SK-N-SH (cell line): ENCODE measurements at regions not wholly inside any gene's neighbourhood (a gene's known extent, or its start where the extent isn't known, plus 50 kb on each side); places are given as distances from the start of the nearest gene placed in this dataset.
A peak's percentile ranks its signal among the peaks of the same experiment; 100 is the strongest.

Source experiments
- CTCF ChIA-PET: fragments of 300-600, 350-600 bp; formaldehyde crosslinking; extraction: SDS; loops from one replicate; lab custom pipeline; 2021; lab: Yijun Ruan, JAX
- POLR2A ChIA-PET: fragments of 350-600 bp; sonication (Branson Sonifier 250); formaldehyde crosslinking; extraction: SDS; loops from one replicate; lab custom pipeline; 2020; ENCODE audit warnings: antibody characterized with exemption, inconsistent platforms; lab: Yijun Ruan, JAX
- DNase-seq: peaks from one replicate; pipeline ENCODE4 v3.0.0; 2012
- H2AFZ ChIP-seq: fragments of 200-600 bp; sonication (generic); 2 replicates; pipeline ENCODE4 v1.8.1; 2016; ENCODE audit warnings: antibody characterized with exemption, mild to moderate bottlenecking, low read depth
- H3F3A ChIP-seq: fragments of 200-600 bp; sonication (generic); replicated peaks from 2 replicates; pipeline ENCODE3; 2016; ENCODE audit warnings: antibody characterized with exemption, mild to moderate bottlenecking; ENCODE audit not compliant: insufficient read depth
- H3K27ac ChIP-seq, 2 experiments: fragments of 200-500 bp in 1 of 2; fragments of 200-600 bp in 1 of 2; sonication (Bioruptor generic) in 1 of 2; sonication (generic), shearing (Covaris generic) in 1 of 2; 2 replicates each; pipeline versions ENCODE4 v1.5.1 to v1.6.1; 2014 to 2016; ENCODE audit warnings: low read depth in 2 of 2, inconsistent platforms in 1 of 2, low read length in 1 of 2, mild to moderate bottlenecking in 1 of 2, mixed read lengths in 1 of 2
- H3K27me3 ChIP-seq: fragments of 200-600 bp; sonication (generic), shearing (Covaris generic); 2 replicates; pipeline ENCODE4 v1.6.1; 2016; ENCODE audit warnings: mixed run types; ENCODE audit not compliant: insufficient read depth
- H3K36me3 ChIP-seq, 2 experiments: fragments of 200-500 bp in 1 of 2; fragments of 200-600 bp in 1 of 2; sonication (Bioruptor generic) in 1 of 2; sonication (generic) in 1 of 2; replicated peaks in 1 of 2; 2 replicates each; pipeline versions ENCODE3 to v1.5.1; 2014 to 2016; ENCODE audit warnings: low read length in 1 of 2, mild to moderate bottlenecking in 1 of 2; ENCODE audit not compliant: insufficient read depth in 2 of 2, control insufficient read depth in 1 of 2
- H3K4me1 ChIP-seq, 2 experiments: fragments of 200-500 bp in 1 of 2; fragments of 200-600 bp in 1 of 2; sonication (Bioruptor generic) in 1 of 2; sonication (generic), shearing (Covaris generic) in 1 of 2; 2 replicates each; pipeline versions ENCODE4 v1.5.1 to v1.6.1; 2014 to 2016; ENCODE audit warnings: low read depth in 1 of 2, low read length in 1 of 2, mixed run types in 1 of 2; ENCODE audit not compliant: insufficient read depth in 2 of 2, control insufficient read depth in 1 of 2
- H3K4me2 ChIP-seq: fragments of 200-600 bp; sonication (generic), shearing (Covaris generic); 2 replicates; pipeline ENCODE4 v1.6.1; 2017; ENCODE audit warnings: mixed run types
- H3K4me3 ChIP-seq, 2 experiments: fragments of 200-500 bp in 1 of 2; fragments of 200-600 bp in 1 of 2; sonication (Bioruptor generic) in 1 of 2; sonication (generic), shearing (Covaris generic) in 1 of 2; 2 replicates each; pipeline versions ENCODE4 v1.5.1 to v1.8.1; 2014 to 2016; ENCODE audit warnings: low read depth in 2 of 2, inconsistent platforms in 1 of 2, low read length in 1 of 2, mild to moderate bottlenecking in 1 of 2, mixed read lengths in 1 of 2, moderate library complexity in 1 of 2
- H3K79me2 ChIP-seq: fragments of 200-600 bp; sonication (generic); 2 replicates; pipeline ENCODE4 v1.8.1; 2017; ENCODE audit warnings: mild to moderate bottlenecking; ENCODE audit not compliant: insufficient read depth
- H3K9ac ChIP-seq: fragments of 200-600 bp; sonication (generic); 2 replicates; pipeline ENCODE4 v1.6.1; 2017; ENCODE audit warnings: mixed run types
- H3K9me2 ChIP-seq: fragments of 200-600 bp; sonication (generic); 2 replicates; pipeline ENCODE4 v1.6.1; 2017; ENCODE audit warnings: mixed run types
- H3K9me3 ChIP-seq: fragments of 200-600 bp; sonication (generic); 2 replicates; pipeline ENCODE4 v1.6.1; 2017; ENCODE audit warnings: mixed run types, mild to moderate bottlenecking, moderate library complexity
- H4K20me1 ChIP-seq: fragments of 200-600 bp; sonication (generic); 2 replicates; pipeline ENCODE4 v1.6.1; 2017; ENCODE audit warnings: mild to moderate bottlenecking, mixed run types; ENCODE audit not compliant: insufficient read depth
- CHD2 ChIP-seq: fragments of 150-350 bp; IDR thresholded peaks from 2 replicates; pipeline ENCODE4 v1.6.1; 2018; ENCODE audit warnings: low read length; ENCODE audit not compliant: partially characterized antibody
- EZH2phosphoT487 ChIP-seq: fragments of 200-600 bp; sonication (generic); IDR thresholded peaks from 2 replicates; pipeline ENCODE4 v1.6.1; 2017; ENCODE audit warnings: low read depth, mixed run types, mild to moderate bottlenecking, antibody characterized with exemption, moderate library complexity, borderline replicate concordance
- FOSL2 ChIP-seq: IDR thresholded peaks from 2 replicates; pipeline ENCODE4 v1.4.0; 2012; ENCODE audit warnings: low read depth, mild to moderate bottlenecking, moderate library complexity, borderline replicate concordance
- FOXJ3 ChIP-seq: sonication (generic); formaldehyde crosslinking; IDR thresholded peaks from 2 replicates; pipeline ENCODE4 v1.5.1; 2020; ENCODE audit warnings: mild to moderate bottlenecking, missing genetic modification reagents
- JUND ChIP-seq: IDR thresholded peaks from 2 replicates; pipeline ENCODE4 v1.4.0; 2012
- MXI1 ChIP-seq: IDR thresholded peaks from 2 replicates; pipeline ENCODE4 v1.6.1; 2012; ENCODE audit warnings: mild to moderate bottlenecking, low read depth, low read length, improper control_type of control experiment
- NRF1 ChIP-seq: IDR thresholded peaks from 2 replicates; pipeline ENCODE4 v1.6.1; 2012; ENCODE audit warnings: low read depth, mild to moderate bottlenecking, low read length
- POLR2AphosphoS5 ChIP-seq: IDR thresholded peaks from 2 replicates; pipeline ENCODE4 v1.6.1; 2012; ENCODE audit warnings: low read depth, low read length
- RAD21 ChIP-seq: IDR thresholded peaks from 2 replicates; pipeline ENCODE4 v1.6.1; 2012; ENCODE audit warnings: mild to moderate bottlenecking, low read length
- SMC3 ChIP-seq: IDR thresholded peaks from 2 replicates; pipeline ENCODE4 v1.6.1; 2012; ENCODE audit warnings: low read depth, low read length, improper control_type of control experiment
- TAF1 ChIP-seq: IDR thresholded peaks from 2 replicates; pipeline ENCODE4 v1.6.1; 2012; ENCODE audit warnings: low read depth, mild to moderate bottlenecking, low read length, moderate library complexity, borderline replicate concordance
- TCF12 ChIP-seq: IDR thresholded peaks from 2 replicates; pipeline ENCODE4 v1.4.0; 2012
- TEAD4 ChIP-seq: IDR thresholded peaks from 2 replicates; pipeline ENCODE4 v1.4.0; 2012; ENCODE audit warnings: mild to moderate bottlenecking, borderline replicate concordance; ENCODE audit not compliant: insufficient read depth
- WGBS: methylation state at CpG from one replicate; pipeline ENCODE4 v1.1.6; 2017; ENCODE audit warnings: low lambda C conversion rate; 5-methylcytosine and 5-hydroxymethylcytosine counted together
- TF ChIP-seq, protein P1 (sequence below): fragments of 150-350 bp; IDR thresholded peaks from 2 replicates; pipeline ENCODE4 v1.6.1; 2016; ENCODE audit warnings: mild to moderate bottlenecking, low read depth, low read length
- TF ChIP-seq, protein P2 (sequence below): fragments of 200-600 bp; sonication (generic); IDR thresholded peaks from 2 replicates; pipeline ENCODE4 v1.6.1; 2017; ENCODE audit warnings: antibody characterized with exemption, mild to moderate bottlenecking, moderate library complexity

DNA sequence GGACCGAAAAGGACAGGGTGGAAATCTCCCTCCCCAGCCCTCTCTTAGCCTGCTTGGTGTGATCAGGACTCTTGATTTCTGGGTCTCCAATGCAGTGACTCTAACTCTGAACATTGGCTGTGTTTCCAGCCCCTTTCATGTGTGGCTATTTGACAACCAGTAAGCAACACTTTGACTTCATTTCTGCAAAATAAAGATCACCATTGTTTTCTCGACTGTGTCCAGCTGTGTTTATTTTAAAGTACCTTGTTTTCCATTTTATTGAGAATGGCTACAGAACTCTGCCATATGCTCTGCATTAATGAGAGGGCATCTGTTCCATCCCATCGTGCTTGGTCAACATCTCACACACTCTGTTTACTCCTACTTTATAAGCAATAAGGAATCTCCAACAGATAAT lies 60.9 kb upstream of the TAGAP start (continued):
- TF ChIP-seq MXI1 (no peak), TAF1 (no peak), FOXJ3 (no peak), JUND (no peak), TCF12 (no peak)
- TF ChIP-seq, protein P1, sequence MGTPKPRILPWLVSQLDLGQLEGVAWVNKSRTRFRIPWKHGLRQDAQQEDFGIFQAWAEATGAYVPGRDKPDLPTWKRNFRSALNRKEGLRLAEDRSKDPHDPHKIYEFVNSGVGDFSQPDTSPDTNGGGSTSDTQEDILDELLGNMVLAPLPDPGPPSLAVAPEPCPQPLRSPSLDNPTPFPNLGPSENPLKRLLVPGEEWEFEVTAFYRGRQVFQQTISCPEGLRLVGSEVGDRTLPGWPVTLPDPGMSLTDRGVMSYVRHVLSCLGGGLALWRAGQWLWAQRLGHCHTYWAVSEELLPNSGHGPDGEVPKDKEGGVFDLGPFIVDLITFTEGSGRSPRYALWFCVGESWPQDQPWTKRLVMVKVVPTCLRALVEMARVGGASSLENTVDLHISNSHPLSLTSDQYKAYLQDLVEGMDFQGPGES = no peak

DNA sequence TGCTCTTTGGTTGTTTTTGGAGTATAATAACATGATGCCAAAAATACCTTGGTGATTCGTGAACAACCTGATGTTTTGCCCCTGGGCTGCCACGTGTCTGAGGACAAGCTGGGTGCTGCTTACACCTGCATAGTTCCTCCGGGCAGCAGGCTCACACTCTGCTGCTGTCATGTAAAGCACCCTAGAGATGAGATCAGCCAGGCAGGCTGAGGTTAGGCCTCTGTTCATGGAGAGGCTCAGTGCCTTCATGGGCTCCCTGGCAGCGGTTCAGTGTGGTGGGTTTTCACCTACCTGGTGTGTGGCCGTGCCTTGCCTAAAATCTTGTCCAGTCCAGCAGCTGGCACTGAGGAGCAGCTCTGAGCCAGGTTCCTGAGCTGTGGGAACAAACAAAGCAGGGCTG lies 60.1 kb upstream of the TAGAP start:
- Histone ChIP-seq H3K4me1 (peaks cover 0 to 4% of the 10 kb centered on the region in 2 experiments; a peak in 1 of 4 replicates), H3K4me3 (no peak overlapping the region), H3K79me2 (no peaks in the 10 kb centered on the region), H3K9ac (no peak overlapping the region), H3K36me3 (no peaks in the 10 kb centered on the region), H2AFZ (no peak overlapping the region), H4K20me1 (no peaks in the 10 kb centered on the region), H3K9me2 (no peaks in the 10 kb centered on the region), H3F3A (no peaks in the 10 kb centered on the region), H3K9me3 (no peaks in the 10 kb centered on the region), H3K27me3 (peaks cover 5% of the 10 kb centered on the region; the same call in 1 of the 2 replicates), H3K27ac (no peak overlapping the region), H3K4me2 (no peak overlapping the region)
- ChIA-PET POLR2A (no interaction called here), CTCF (interaction anchor here (0.5 to 10.5 kb wide), 34 partner anchors 9 to 891 kb away, joined by 3 to 152 read pairs (median 5); partner anchors contain the start of genes FNDC1 and TAGAP)
- no peak for DNase-seq
- WGBS = 39% methylated on average over 5 of the region's 5 CpGs
- no peak for TF ChIP-seq TEAD4
- TF ChIP-seq FOXJ3 = no peak

DNA sequence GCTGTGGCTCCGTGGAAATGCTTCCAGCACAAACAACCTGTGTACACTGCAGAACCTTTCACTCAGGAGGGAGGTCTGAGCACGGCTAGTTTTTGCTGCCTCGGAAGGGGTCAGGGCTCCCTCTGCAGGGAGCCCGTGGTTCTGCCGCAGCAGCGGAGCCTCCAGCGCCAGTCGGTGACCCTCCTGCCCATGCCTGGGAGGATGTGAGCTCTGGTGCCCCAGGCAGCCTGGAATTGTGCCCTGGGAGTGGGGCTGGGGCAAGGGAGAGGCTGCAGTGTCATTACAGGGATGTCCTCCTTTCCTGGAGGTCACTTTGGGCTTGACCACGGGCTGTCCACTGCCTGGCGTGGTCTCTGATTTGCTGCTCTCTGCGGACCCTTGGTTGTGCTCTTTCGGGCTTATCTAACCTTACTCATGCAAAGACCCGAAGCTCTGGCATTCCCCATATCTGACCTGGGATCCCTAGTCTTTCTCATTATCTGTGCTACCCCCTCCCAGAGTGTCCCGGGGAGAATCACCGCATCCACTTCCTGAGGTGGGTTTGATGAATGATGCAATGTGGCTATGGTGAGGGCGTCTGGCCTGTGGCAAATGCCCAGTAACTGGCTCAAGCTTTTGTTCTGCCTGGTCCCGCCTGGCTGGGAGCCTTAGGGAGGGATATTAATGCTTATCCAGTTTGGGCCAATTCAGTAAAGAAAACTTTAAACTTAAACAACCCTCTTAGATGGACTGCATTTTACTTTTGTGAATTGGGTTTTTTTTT lies 59.6 kb upstream of the TAGAP start:
- no peaks in the 10 kb centered on the region for H3K36me3 ChIP-seq
- H3K4me2 ChIP-seq = no peak overlapping the region
- H4K20me1 ChIP-seq = no peaks in the 10 kb centered on the region
- peaks cover 5% of the 10 kb centered on the region; the same call in 1 of the 2 replicates for H3K27me3 ChIP-seq
- H3K79me2 ChIP-seq = no peaks in the 10 kb centered on the region
- no peak overlapping the region for H2AFZ ChIP-seq
- POLR2A ChIA-PET = no interaction called here
- no peaks in the 10 kb centered on the region for H3K9me3 ChIP-seq
- TF ChIP-seq NRF1 = no peak
- TF ChIP-seq CHD2 = no peak
- TF ChIP-seq FOSL2 = no peak
- no peak for TF ChIP-seq POLR2AphosphoS5
- TF ChIP-seq RAD21 = peak; percentile 87
- TF ChIP-seq, protein P2, sequence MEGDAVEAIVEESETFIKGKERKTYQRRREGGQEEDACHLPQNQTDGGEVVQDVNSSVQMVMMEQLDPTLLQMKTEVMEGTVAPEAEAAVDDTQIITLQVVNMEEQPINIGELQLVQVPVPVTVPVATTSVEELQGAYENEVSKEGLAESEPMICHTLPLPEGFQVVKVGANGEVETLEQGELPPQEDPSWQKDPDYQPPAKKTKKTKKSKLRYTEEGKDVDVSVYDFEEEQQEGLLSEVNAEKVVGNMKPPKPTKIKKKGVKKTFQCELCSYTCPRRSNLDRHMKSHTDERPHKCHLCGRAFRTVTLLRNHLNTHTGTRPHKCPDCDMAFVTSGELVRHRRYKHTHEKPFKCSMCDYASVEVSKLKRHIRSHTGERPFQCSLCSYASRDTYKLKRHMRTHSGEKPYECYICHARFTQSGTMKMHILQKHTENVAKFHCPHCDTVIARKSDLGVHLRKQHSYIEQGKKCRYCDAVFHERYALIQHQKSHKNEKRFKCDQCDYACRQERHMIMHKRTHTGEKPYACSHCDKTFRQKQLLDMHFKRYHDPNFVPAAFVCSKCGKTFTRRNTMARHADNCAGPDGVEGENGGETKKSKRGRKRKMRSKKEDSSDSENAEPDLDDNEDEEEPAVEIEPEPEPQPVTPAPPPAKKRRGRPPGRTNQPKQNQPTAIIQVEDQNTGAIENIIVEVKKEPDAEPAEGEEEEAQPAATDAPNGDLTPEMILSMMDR = peak; percentile 81
- no peak for TF ChIP-seq EZH2phosphoT487
- TF ChIP-seq SMC3 = peak; percentile 78
- DNase-seq = peak; percentile 86
- no peak overlapping the region for H3K27ac ChIP-seq
- H3K4me3 ChIP-seq = peak overlapping the region in 1 of 2 experiments; percentile 19; a peak in 1 of 4 replicates
- peaks cover 0 to 4% of the 10 kb centered on the region in 2 experiments; a peak in 1 of 4 replicates for H3K4me1 ChIP-seq
- no peaks in the 10 kb centered on the region for H3K9me2 ChIP-seq
- H3K9ac ChIP-seq = no peak overlapping the region
- no peaks in the 10 kb centered on the region for H3F3A ChIP-seq
- WGBS = 44% methylated on average over 11 of the region's 17 CpGs
- CTCF ChIA-PET = interaction anchor here (0.5 to 10.5 kb wide), 49 partner anchors 9 to 549 kb away, joined by 3 to 152 read pairs (median 5); partner anchors contain the start of genes FNDC1 and TAGAP
